Prostate gland (tissue), 2 donors: ENCODE measurements at regions not wholly inside any gene's neighbourhood (a gene's known extent, or its start where the extent isn't known, plus 50 kb on each side); places are given as distances from the start of the nearest gene placed in this dataset.

ENCODE experiments used
- DNase-seq: peaks from one replicate; pipeline ENCODE4 v3.0.0-alpha.2; 2019; ENCODE audit warnings: low spot score
- H3K27ac ChIP-seq, 2 donors: fragments of 200-600 bp; sonication (generic); 2 replicates each; pipeline ENCODE4 v1.5.1; 2017 to 2019
- H3K27me3 ChIP-seq: fragments of 200-600 bp; sonication (generic); replicated peaks from 2 replicates; pipeline ENCODE4 v1.5.1; 2019; ENCODE audit not compliant: insufficient read depth
- H3K36me3 ChIP-seq, 2 donors: fragments of 200-600 bp; sonication (generic); 1 replicate in 1 of 2; 2 replicates in 1 of 2; pipeline versions ENCODE4 v1.5.1 to v1.8.1; 2017 to 2019
- H3K4me1 ChIP-seq: fragments of 200-600 bp; sonication (generic); replicated peaks from 2 replicates; pipeline ENCODE4 v1.5.1; 2019
- H3K4me3 ChIP-seq, 2 donors: fragments of 200-600 bp; sonication (generic); 2 replicates each; pipeline ENCODE4 v1.5.1; 2017 to 2019
- H3K9me3 ChIP-seq: fragments of 200-600 bp; sonication (generic); 2 replicates; pipeline ENCODE4 v1.5.1; 2017
- POLR2A ChIP-seq: fragments of 450-650 bp; IDR thresholded peaks from one replicate; pipeline ENCODE4 v1.6.1; 2016; ENCODE audit warnings: antibody characterized with exemption, mild to moderate bottlenecking
- POLR2AphosphoS5 ChIP-seq: sonication (generic); formaldehyde crosslinking; IDR thresholded peaks from one replicate; pipeline ENCODE4 v1.6.1; 2017; ENCODE audit warnings: antibody characterized with exemption
- WGBS: methylation state at CpG from one replicate; pipeline ENCODE4 v1.1.5; 2018; 5-methylcytosine and 5-hydroxymethylcytosine counted together
- intact Hi-C: fragments of 100-400 bp; cut with DNase I; formaldehyde crosslinking; loops from one replicate; pipeline ENCODE4 v1.14.2; 2022
- TF ChIP-seq, protein P1 (sequence below), 4 experiments: fragments of 200-600 bp in 2 of 4; fragments of 450-650 bp in 2 of 4; sonication (generic) in 2 of 4; IDR thresholded peaks; 1 replicate in 3 of 4; 2 replicates in 1 of 4; pipeline ENCODE4 v1.5.1; 2016 to 2019; ENCODE audit warnings: antibody characterized with exemption in 4 of 4, mild to moderate bottlenecking in 2 of 4, moderate library complexity in 2 of 4

DNA sequence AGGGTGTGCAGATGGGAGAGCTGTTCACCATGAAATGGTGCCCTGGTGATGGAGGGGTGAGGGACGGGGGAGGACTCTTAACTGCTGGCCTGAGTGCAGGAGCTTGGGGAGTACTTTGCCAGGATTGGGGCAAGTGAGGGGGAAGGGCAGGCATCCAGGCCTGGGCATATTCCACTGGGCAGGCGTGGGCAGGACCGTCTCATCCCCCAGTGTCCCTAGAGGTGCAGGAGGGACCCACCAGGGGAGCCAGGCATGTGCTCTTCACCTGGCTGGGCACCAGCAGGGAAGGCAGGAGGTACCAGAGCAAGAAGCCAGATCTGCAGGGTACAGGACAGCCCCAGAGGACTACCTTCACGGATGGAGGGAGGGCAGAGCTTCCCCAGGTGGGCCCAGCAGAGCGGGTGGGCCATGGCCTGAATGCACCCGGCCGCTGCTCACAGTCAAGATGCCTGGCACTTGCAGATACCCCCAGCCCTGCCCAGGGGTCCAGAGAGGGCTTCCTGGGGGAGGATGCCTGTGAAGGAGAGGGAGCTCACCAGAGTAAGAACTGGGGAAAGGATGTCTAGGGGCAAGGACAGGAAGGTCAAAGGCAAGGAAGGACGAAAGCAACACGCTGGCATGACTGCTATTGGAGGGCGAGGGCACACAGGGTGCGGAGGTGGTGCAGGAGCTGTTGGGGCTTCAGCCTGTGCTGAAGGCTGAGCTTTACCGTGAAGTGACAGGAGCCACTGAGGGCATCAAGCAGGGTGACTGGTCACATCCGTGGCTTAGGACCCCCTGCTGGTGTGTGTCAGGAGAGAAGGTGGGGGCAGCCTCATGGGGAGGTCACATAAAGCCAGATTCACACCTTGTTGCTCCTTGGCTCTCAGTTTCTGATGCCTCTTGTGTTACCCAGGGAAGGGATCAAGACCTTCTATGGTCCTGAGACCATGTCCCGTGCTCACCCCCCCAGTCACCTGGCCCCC is 68.2 kb upstream of the NKX1-1 start:
- Histone ChIP-seq H3K4me1 (no peaks in the 10 kb centered on the region), H3K36me3 (no peaks in the 10 kb centered on the region), H3K9me3 (no peaks in the 10 kb centered on the region), H3K4me3 (no peak overlapping the region), H3K27me3 (peaks cover 28% of the 10 kb centered on the region), H3K27ac (no peak overlapping the region)
- DNase-seq: no peak
- TF ChIP-seq POLR2AphosphoS5: no peak
- TF ChIP-seq, protein P1, sequence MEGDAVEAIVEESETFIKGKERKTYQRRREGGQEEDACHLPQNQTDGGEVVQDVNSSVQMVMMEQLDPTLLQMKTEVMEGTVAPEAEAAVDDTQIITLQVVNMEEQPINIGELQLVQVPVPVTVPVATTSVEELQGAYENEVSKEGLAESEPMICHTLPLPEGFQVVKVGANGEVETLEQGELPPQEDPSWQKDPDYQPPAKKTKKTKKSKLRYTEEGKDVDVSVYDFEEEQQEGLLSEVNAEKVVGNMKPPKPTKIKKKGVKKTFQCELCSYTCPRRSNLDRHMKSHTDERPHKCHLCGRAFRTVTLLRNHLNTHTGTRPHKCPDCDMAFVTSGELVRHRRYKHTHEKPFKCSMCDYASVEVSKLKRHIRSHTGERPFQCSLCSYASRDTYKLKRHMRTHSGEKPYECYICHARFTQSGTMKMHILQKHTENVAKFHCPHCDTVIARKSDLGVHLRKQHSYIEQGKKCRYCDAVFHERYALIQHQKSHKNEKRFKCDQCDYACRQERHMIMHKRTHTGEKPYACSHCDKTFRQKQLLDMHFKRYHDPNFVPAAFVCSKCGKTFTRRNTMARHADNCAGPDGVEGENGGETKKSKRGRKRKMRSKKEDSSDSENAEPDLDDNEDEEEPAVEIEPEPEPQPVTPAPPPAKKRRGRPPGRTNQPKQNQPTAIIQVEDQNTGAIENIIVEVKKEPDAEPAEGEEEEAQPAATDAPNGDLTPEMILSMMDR (IDR thresholded peaks at IDR 0.05): no peak
- TF ChIP-seq POLR2A: no peak
- intact Hi-C loops: no loop called here
- WGBS: 75% methylated on average over 14 of the region's 14 CpGs

DNA sequence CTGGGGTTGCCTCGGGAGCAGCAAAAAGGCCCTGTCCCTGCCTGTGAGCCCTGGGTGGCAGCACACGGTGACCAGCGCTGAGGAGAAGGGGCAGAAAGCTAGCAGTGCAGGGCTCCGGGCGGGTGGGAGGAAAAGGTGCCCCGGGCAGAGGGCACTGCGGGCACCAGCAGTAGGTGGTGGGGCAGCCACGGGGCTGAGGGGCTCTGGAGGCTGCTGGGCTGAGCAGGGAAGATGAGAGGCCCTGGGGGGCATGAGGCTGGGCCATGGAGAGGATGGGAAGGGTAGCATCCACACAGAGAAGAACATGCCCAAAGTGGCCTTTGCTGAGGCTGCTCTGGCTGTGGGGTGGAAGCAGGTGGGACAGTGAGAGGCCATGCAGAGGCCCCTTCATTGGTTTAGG is 67.5 kb upstream of the NKX1-1 start:
- DNase-seq: no peak
- Histone ChIP-seq H3K4me1 (no peaks in the 10 kb centered on the region), H3K9me3 (no peaks in the 10 kb centered on the region), H3K36me3 (no peaks in the 10 kb centered on the region), H3K4me3 (no peak overlapping the region), H3K27me3 (peaks cover 28% of the 10 kb centered on the region), H3K27ac (no peak overlapping the region)
- intact Hi-C loops: no loop called here
- TF ChIP-seq, protein P1 (IDR thresholded peaks at IDR 0.05): no peak
- TF ChIP-seq POLR2A: no peak
- no peak for TF ChIP-seq POLR2AphosphoS5
- 86% methylated on average over 8 of the region's 8 CpGs for WGBS

- Histone ChIP-seq H3K27ac (no peak overlapping the region), H3K27me3 (peaks cover 28% of the 10 kb centered on the region), H3K4me3 (no peak overlapping the region), H3K9me3 (no peaks in the 10 kb centered on the region), H3K4me1 (no peaks in the 10 kb centered on the region), H3K36me3 (no peaks in the 10 kb centered on the region)
- 61% methylated on average over 9 of the region's 9 CpGs for WGBS
- intact Hi-C loops: no loop called here
- TF ChIP-seq POLR2AphosphoS5 (no peak), POLR2A (no peak)
- TF ChIP-seq, protein P1 (IDR thresholded peaks at IDR 0.05): no peak
- DNase-seq: no peak
Measured at GRCh38 chr4:1472911-1473518, 66.8 kb upstream of the NKX1-1 start.

DNA sequence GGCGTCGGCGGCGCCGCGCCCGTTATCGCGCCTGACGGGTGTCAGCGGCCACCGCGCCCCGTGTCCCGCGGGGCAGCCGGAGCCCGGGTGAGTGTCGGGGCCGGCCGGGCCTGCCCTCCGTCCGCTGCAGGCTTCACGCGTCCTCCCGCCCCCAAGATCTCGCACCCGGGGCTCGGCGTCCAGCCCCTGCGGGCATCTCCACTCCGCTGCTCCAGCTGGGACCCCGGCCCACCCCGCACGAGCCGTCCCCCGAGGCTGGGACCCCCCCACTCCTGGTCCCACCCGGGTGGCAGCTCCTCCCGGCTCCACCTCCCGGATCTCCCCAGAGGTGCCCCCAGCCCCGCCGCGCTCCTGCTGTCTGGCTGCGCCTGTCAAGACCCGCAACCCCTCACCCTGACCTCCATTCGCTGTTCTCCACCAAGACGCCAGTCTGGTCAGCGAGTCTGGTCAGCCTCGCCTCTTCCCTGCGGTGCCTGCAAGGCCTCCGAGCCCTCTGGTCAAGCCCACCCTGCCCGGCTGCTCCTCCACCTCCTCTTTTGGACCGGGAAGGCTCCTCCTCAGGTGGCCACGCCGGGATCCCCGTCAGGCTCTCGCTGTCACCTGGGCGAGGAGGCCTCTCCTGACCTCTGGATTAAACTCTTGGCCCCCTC is 66.0 kb upstream of the NKX1-1 start:
- H3K27ac ChIP-seq: no peak overlapping the region
- no peaks in the 10 kb centered on the region for H3K4me1 ChIP-seq
- no peaks in the 10 kb centered on the region for H3K36me3 ChIP-seq
- intact Hi-C loops: no loop called here
- DNase-seq: no peak
- H3K4me3 ChIP-seq: no peak overlapping the region
- TF ChIP-seq, protein P1 (IDR thresholded peaks at IDR 0.05): no peak
- TF ChIP-seq POLR2AphosphoS5 (no peak), POLR2A (no peak)
- H3K27me3 ChIP-seq: peaks cover 29% of the 10 kb centered on the region
- no peaks in the 10 kb centered on the region for H3K9me3 ChIP-seq
- WGBS: 11% methylated on average over 40 of the region's 58 CpGs
